NOMO-1 treated with DMSO at 0.1 percent for 48 hours (cell line): ENCODE measurements at regions not wholly inside any gene's neighbourhood (a gene's known extent, or its start where the extent isn't known, plus 50 kb on each side); places are given as distances from the start of the nearest gene placed in this dataset.
A peak's percentile ranks its signal among the peaks of the same experiment; 100 is the strongest.

ENCODE experiments used
- DNase-seq: peaks from one replicate; lab custom pipeline; 2025; ENCODE audit not compliant: unreplicated experiment; lab: John Stamatoyannopoulos, UW

DNA sequence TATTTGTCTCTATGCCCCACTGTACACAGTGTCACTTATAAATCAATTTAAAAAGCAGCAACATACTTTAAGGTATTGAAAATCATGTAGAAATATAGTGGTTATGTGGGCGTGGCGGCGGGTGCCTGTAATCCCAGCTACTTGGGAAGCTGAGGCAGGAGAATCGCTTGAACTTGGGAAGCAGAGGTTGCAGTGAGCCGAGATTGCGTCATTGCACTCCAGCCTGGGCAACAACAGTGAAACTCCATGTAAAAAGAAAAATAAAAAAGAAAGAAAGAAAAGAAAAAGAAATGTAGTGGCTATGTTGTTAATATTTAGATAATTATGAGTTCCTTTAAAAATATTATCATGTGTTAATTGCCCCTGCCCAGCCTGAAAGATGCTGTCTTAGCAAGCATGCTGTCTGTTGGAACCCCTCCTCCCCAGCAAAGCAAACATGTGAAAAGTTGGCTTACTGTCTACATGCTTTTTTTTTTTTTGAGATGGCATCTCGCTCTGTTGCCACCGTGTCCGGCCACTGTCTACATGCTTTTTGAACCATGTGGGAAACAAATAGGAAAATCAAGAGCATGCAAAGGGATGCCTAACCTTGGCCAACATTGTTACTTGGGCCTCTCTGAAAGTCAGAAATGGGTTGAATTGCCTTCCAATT is 151.4 kb upstream of the TSHZ2 start:
- DNase-seq = no peak

DNA sequence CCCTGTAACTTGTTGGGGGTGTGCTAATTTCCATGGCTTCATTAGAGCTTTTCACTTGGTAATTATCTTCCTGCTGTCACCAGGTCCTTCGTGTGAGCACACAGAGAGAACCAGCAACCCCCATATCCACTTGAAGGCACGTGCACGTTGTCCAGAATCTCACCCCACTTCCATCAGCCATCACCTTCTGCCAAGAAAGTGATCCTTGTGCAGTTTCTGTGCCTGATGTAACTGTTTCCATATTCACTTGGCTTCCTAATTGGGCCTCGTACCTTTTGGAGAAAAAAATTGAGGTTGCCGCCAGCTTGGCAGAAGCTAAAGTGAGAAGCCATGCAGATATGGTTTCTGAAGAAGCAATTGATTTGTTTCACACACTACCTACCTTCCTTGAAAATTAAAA is 153.7 kb upstream of the TSHZ2 start:
- no peak for DNase-seq

DNA sequence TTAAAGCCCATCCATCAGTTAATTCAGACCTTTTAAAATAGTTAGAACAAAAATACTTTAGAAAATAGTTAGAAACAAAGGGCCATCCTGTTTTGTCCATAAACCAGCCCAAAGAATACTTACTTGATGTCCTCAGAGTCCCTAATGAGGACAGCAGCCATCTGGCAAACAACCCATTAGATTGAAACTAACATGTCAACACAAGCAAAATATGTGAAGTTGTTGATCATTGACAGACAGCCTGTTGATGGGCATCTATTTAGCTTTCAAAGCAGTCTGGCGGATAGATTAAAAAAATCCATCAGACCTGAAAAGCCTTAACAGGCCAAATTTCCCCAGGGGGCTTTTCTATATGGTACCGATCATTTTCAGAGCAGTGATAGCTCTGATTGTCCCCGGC is 154.2 kb upstream of the TSHZ2 start:
- DNase-seq = no peak

DNA sequence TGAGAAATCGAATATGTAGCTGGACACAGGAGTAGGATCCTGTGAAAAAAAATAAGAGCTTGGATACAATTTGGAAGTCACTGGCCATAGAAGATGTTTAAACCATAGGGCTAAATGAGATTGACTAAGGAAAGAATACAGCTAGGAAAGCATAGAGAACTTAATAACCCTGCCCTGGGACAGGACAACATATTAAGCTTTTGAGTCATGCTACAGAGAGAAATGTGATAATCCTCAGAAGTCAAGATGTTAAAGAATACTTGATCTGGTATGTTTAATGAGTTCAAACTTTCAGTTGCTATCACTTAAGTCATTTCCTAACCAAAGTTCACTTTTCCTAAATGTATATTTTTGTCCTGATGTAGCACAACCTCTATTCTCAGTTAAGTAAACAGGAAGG is 154.6 kb upstream of the TSHZ2 start:
- DNase-seq = no peak

DNA sequence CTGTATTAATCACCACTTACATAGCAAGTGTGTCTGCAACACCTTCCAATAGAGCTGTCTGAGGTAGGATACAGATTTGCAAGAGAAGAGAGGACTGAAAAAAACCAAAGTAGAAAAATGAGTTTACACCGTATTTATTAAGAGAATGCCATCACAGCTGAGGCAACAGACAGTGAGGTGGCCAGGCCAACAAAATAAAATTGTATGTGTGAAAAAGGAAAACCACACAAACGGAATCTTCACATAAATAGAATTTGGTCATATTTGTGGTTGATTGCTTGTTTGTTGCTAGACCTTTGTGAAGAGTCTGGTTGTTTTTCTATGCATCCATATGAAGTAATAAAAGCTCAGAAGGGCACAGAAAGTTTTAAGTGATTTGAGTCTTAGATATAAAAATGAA is 157.8 kb upstream of the TSHZ2 start:
- DNase-seq = peak; percentile 8

DNA sequence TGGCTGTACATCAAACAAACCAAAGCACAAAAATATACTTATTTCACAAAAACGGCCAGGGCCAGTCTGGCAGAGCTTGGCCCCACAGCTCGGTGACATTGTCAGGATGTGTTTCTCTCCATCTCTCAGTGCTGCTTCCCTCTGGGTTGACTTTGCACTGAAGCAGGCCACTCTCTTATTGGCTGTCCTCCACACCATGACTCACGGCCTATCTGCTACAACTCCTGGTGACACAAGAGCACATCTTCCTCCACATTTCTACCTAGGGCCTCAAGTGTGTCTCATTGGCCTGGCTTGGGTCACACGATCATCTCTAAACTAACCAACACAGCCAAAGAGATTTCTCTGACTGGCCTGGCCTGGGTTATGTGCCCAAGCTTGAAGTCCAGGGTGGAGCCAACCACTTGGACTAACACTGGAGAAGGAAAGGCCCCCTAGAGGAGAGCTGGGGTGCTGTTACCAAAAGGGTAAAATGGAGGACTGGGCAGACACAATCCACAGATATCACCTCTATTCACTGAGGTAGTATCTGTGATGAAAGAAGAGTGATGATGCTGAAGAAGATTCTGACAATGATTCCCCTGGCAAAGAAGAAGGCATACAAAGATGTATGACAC is 159.8 kb upstream of the TSHZ2 start:
- DNase-seq = no peak

DNA sequence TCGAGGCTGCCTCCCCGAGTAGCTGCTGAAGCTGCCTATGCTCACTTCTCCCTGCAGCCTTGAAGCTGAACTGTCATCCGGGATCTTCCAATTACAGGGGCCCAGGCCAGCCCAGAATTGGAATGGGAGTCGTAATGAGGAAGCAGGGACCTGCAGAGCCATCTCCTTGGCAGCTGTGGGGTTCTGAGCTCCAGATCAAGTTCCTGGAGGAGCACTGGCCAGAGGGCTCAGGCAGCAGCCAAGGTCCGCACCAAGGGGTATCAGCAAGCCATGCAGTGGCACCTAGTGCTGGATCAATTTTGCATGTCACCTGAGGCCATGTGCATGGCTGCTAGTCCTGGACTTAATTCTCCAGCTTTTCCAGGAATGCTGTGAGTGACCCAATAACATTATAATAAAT is 163.2 kb upstream of the TSHZ2 start:
- no peak for DNase-seq

DNA sequence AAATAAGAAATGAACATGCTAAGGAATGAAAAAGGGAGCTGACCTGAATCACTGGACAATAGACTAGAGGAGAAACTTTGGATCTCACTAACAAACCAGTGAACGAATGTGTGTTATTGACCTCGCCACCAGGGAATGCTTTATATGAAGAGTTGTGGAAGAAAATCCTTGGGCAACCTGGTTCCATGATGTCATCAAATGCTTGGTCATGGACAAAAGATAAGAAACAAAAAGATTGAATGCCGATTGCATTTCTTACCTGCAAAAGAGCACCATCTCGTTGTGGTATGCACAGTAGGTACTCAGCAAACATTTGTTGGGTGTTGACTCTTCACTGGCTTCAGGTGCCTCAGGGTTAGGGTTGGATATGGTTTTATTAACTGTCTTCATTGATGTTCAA is 165.2 kb upstream of the TSHZ2 start:
- DNase-seq = no peak

DNA sequence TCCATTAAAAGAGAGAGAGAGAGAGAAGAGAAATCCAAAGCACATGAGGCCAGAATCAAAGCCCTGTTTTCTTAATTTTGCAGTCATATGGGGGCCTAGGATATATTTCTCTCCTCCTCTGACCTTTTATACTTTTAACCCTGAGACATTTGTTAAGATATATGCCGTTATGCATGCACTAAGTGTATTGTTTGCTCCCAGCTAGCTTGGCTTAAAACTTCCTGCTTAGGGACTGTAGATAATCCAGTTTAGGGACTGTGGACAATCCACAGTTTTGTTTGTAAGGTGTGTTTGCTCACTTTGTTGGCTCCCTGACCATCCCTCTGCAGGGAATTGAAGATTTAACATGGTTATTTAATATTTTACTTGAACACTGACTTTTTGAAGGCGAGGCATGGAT is 166.3 kb upstream of the TSHZ2 start:
- DNase-seq = no peak

DNA sequence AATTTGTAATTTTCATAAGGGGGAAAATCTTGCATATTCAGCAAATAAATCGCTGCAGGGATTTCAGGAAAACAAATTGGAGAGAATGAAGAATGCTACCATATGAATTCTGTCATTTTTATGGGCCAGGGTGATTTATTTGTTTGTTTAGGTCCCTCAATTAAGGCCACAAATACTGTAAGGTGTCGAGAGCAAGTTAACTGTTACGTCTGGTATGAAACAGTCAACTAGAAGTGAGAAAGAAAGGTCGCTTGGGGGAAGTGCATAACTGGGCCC is 166.9 kb upstream of the TSHZ2 start:
- no peak for DNase-seq

DNA sequence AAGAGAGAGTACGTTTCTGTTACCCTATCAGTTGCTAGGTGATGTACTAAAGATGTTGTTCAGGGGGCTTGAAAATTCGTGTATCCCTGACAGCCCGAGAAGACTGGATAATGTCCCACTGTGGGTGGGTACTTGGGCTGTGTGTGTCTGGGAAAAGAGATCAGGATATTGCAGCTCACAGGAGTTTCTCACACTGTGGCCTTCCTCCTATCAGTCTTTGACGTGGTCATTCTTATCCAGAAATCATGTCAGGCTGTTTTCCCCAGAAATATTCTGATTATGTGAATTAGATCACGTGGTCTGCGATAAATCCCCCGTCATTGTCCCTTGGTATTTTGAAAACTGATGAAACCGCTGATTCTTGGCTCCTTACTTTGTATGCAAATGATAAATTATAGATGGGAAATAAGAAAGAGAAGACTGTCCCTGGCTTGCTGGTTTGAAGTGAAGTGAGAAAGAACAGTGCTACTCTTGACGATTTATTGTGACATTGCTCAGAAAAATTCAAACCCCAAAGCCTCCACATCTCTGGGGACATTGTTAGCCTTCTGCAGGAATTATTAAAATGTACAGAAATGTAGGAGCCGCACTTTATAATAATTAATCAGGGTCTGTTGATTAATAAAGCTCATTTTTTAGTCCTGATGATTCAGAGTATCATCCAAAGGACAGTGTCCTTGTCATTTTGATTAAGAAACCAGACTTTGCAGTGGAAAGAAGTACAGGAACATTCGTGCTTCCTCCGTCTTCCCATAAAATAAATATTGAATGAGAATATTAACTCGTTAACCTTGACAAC is 167.5 kb upstream of the TSHZ2 start:
- DNase-seq = no peak

DNA sequence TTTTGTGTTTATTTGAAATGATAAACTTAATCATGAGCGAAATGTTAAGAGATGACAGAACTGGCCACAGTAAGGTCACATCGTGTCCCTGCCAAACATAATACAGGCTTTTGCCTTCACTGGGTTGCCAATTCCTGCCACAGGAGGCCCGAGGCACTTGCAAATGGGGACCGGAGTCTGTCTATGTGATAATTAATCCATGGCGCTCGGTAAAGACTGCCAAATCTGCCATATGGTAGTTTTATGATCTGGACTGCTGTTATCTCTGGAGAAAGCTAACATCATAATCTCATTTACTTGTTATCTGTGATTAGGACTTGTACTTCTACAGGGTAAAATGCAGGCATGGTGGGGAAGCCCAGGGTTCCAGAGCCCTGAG is 170.5 kb upstream of the TSHZ2 start:
- no peak for DNase-seq

DNA sequence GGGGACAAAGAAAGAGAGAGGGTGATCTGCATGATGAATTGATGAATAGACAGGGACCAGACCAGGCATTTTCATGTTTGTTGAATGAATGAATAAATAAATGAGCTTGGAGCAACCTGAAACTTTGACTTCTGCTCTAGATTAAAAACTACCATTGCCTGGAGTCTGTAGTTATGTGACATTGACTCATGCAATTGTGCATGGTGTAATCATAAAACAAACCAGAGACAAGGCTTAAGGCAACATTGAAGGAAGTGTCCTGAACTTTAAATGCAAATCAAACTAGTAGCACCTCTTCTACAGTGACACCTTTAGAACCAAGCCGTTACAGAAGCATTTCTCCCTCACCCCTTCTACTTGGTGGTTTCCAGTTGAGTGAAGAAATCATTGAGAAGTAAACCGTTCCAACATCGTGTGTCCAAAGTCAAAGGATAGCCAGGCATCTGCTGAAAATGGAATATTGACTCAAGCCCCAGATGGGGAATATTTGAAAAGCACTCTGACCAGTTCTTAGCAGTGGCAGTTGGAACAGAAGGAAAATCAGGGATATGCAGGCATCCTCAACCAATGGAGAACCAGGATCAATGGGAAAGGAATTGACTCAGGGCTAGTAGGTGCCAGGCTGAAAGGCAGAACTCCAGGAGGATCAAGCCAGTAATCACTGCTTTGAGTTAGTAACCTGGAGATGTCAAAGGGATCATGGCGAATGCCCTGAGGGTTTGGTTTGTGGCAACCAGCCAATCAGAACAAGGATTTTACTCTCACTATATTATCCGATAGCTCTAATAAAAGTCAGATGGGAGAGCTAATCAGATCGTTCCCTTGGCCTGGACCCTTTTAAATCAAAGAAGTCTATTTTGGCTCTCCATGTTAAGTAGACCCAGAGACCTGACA is 171.2 kb upstream of the TSHZ2 start:
- DNase-seq = no peak

DNA sequence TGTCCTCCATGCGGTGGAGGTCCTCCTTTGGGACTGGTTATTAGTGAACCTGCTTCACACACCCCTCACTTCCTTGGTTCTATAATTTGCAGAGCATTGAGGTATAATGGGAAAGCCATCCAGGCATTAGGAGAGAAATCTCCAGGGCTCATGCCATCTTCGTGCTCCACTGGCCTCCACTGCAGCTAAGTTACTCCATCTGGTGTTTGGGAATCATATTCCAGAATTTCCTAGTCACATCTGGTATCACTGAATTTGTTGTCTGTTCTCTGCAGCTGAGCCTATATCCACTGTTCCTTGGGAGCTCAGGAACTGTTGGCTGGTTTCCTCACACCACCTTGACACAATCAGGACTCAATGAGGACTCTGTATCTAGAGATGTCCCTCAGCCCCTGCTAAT is 173.0 kb upstream of the TSHZ2 start:
- DNase-seq = no peak

DNA sequence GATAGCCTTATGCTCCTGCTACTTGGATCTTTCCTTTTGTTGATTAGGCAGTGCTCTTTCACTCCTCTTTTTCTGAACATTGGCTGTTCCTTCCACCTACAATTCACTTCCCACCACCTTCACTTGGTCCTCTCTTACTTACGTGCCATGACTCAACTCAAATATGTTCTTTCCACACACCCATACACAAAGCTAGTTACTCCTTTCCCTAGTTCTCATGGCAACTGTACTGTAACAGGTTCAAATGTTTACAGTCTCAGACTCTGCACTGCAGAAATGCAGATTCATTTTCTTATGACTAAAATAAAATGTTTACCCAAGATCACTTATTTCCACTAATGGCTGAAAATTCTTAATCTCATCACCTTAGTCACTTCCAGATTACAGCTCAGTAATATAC is 174.0 kb upstream of the TSHZ2 start:
- DNase-seq = no peak

DNA sequence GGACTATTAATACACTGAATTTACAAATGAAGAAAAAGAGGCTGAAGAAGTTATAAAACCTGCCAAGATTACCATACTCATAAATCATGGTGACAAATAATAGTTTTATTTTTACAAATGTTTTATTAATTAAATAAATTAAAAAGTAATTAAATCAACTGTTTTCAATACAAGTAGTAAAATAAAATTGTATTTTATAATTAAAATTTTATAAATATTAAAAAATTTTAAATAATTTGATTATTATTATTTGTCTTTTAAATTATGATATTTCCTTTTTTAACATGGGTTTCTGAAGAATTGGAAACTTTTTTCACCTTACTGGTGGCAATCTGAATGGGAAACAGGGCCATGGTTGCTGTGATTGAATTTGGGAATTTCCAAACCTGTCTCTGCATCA is 177.3 kb upstream of the TSHZ2 start:
- no peak for DNase-seq

DNA sequence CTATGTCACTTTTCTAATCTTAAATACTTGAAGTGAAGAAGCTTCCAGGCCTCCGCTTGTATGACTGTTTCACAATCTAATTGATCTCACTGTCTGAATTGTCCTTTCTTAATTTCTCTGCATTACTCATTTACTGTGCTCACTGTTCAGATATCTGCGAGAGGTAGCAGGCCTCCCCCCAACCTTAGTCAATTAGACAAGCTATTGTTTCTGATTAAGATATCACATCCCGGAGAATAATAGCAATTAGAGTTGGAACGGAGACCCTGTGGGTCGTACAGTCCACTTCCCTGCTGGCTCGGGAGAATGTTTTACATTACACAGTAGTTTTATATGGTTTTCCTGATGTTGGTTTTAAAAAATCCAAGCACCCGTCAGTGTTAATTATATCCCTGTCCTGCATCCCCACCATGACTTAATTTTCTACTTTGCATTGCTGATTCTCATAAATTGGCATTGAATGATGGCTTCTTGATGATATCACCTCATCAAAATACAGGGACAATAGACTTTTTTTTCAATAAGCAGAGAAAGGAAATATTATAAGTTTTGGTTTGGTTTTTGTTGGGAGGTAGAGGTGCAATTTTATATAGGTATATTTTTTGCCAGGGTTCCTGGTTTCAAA is 178.7 kb upstream of the TSHZ2 start:
- no peak for DNase-seq

DNA sequence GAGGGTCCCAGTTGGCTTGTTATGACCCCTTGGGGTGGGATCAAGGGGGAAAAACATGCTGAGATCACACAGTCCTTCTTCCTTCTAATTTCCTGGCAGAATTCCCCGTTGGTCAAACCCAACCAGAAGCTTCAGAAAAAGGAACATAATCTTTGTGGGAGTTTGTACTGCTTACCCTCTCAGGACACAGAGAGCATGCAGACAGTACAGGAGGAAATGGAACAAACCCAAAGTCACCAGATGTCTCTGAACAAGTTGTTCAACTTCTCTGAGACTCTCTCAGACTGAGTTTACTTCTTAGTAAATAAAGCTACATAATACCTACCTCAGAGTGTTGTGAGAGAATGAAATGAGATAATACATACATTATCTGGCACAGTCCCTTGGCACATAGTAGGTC is 181.1 kb upstream of the TSHZ2 start:
- no peak for DNase-seq

DNA sequence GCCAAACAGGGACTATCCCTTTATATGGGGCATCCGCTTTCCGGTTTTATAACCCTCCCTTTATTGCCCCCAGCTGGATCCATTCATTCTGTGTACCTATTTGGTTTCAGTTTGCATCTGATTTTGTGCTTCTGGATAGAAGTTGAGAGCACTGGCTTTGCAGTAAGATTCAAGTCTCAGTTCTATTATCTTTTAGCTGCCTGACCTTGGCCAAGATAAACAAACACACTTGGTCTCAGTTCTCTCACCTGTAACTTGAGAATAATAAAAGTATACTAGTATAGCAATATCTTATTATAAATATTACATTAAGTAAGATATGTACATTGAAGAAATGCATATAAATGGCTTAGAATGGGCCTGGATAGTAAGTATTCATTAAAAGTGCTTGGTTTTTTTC is 182.4 kb upstream of the TSHZ2 start:
- no peak for DNase-seq

DNA sequence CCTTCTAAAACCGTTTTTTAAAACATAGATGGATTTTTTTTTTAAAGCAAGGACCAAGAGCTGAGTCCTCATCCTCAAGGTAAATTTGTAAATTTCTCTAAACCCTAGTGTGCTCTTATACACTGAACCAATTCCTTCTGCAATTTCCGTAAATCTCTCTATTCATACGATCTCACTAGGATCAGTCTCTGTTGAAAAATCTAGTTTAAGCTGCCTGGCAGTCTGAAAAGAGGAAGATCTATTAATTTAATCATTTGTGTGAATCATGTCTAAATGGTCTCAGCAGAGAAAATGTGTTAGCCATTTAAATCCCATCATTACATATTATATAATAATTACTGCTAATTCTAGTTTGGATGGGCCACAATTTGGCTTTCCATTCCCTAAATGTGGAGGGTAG is 184.2 kb upstream of the TSHZ2 start:
- DNase-seq = peak; percentile 38

DNA sequence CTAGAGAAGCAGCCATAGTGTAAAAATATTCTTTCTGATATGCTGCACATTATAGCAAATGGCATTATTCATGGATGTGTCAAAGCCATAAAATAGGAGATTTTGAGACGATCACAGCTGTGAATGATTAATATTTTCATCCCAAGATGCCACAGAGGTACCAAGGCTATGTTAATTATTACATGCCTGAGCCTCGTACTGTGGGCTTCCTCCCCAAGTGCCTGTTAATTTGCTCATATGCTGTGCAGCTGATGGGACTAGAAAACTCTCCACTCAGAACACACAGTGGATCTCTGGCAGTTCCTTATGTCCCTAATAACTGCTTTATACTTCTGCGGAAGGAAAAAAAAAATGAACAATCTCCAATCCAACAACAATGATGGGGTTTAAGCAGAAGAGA is 184.9 kb upstream of the TSHZ2 start:
- DNase-seq = no peak
